HEK293 (cell line): ENCODE measurements at regions not wholly inside any gene's neighbourhood (a gene's known extent, or its start where the extent isn't known, plus 50 kb on each side); places are given as distances from the start of the nearest gene placed in this dataset.

Source experiments
- CTCF ChIA-PET: fragments of 350-600 bp; formaldehyde crosslinking; extraction: SDS; loops from one replicate; lab custom pipeline; 2021; ENCODE audit warnings: antibody characterized with exemption; lab: Yijun Ruan, JAX
- POLR2A ChIA-PET: fragments of 300-600 bp; formaldehyde crosslinking; extraction: SDS; loops from one replicate; lab custom pipeline; 2020; ENCODE audit warnings: antibody characterized with exemption, inconsistent platforms; lab: Yijun Ruan, JAX
- H3K27ac ChIP-seq: fragments of 200-500 bp; sonication (Bioruptor generic); 2 replicates; pipeline ENCODE4 v1.5.1; 2014; ENCODE audit warnings: low read depth, low read length, control low read depth, inconsistent platforms; ENCODE audit errors: extremely low read depth
- H3K36me3 ChIP-seq, 2 experiments: fragments of 200-500 bp in 1 of 2; sonication (Bioruptor generic) in 1 of 2; 1 replicate in 1 of 2; 2 replicates in 1 of 2; pipeline ENCODE4 v1.5.1; 2014 to 2017; ENCODE audit warnings: inconsistent platforms in 2 of 2, low read length in 2 of 2; ENCODE audit not compliant: control insufficient read depth in 2 of 2, insufficient read depth in 1 of 2
- H3K4me1 ChIP-seq: fragments of 200-500 bp; sonication (Bioruptor generic); 2 replicates; pipeline ENCODE4 v1.5.1; 2014; ENCODE audit warnings: mild to moderate bottlenecking, low read length, inconsistent platforms; ENCODE audit not compliant: control insufficient read depth, insufficient read depth
- H3K4me3 ChIP-seq: 2 replicates; pipeline ENCODE4 v1.5.1; 2011; ENCODE audit warnings: low read depth, mild to moderate bottlenecking, control low read depth, low read length, moderate library complexity
- H3K9me3 ChIP-seq: fragments of 200-500 bp; sonication (Bioruptor generic); 2 replicates; pipeline ENCODE4 v1.5.1; 2014; ENCODE audit warnings: low read depth, low read length, inconsistent platforms; ENCODE audit not compliant: control insufficient read depth, insufficient read depth
- FEZF1 ChIP-seq: fragments of 450-650 bp; formaldehyde crosslinking; IDR thresholded peaks from 2 replicates; pipeline ENCODE4 v1.5.1; 2016; ENCODE audit warnings: missing biosample characterization, missing genetic modification characterization
- GLI4 ChIP-seq: fragments of 450-650 bp; formaldehyde crosslinking; IDR thresholded peaks from 2 replicates; pipeline ENCODE4 v1.5.1; 2016; ENCODE audit warnings: missing biosample characterization, missing genetic modification characterization
- HOXC10 ChIP-seq: sonication (generic); formaldehyde crosslinking; IDR thresholded peaks from 2 replicates; pipeline ENCODE4 v1.8.1; 2023; ENCODE audit warnings: mild to moderate bottlenecking, missing genetic modification reagents
- RBAK ChIP-seq: fragments of 450-650 bp; formaldehyde crosslinking; IDR thresholded peaks from 2 replicates; pipeline ENCODE4 v1.5.1; 2016; ENCODE audit warnings: missing biosample characterization, missing genetic modification characterization
- REST ChIP-seq: fragments of 450-650 bp; formaldehyde crosslinking; IDR thresholded peaks from 2 replicates; pipeline ENCODE4 v1.5.1; 2016; ENCODE audit warnings: missing biosample characterization, missing genetic modification characterization
- ZBTB17 ChIP-seq: fragments of 450-650 bp; formaldehyde crosslinking; IDR thresholded peaks from 2 replicates; pipeline ENCODE4 v1.5.1; 2016; ENCODE audit warnings: missing biosample characterization, missing genetic modification characterization
- ZBTB48 ChIP-seq: fragments of 450-650 bp; formaldehyde crosslinking; IDR thresholded peaks from 2 replicates; pipeline ENCODE4 v1.5.1; 2016; ENCODE audit warnings: missing biosample characterization, missing genetic modification characterization
- ZFP41 ChIP-seq: fragments of 450-650 bp; formaldehyde crosslinking; IDR thresholded peaks from 2 replicates; pipeline ENCODE4 v1.5.1; 2016; ENCODE audit warnings: missing biosample characterization, missing genetic modification characterization, borderline replicate concordance
- ZNF2 ChIP-seq: fragments of 450-650 bp; formaldehyde crosslinking; IDR thresholded peaks from 2 replicates; pipeline ENCODE4 v1.5.1; 2016; ENCODE audit warnings: missing biosample characterization, missing genetic modification characterization
- ZNF302 ChIP-seq: fragments of 450-650 bp; formaldehyde crosslinking; IDR thresholded peaks from 2 replicates; pipeline ENCODE4 v1.5.1; 2016; ENCODE audit warnings: missing biosample characterization, missing genetic modification characterization, low read depth
- ZNF433 ChIP-seq: fragments of 450-650 bp; formaldehyde crosslinking; IDR thresholded peaks from 2 replicates; pipeline ENCODE4 v1.5.1; 2016; ENCODE audit warnings: missing biosample characterization, missing genetic modification characterization, low read depth
- ZNF521 ChIP-seq: fragments of 450-650 bp; formaldehyde crosslinking; IDR thresholded peaks from 2 replicates; pipeline ENCODE4 v1.5.1; 2017; ENCODE audit warnings: missing biosample characterization, mild to moderate bottlenecking, missing genetic modification characterization
- ZNF558 ChIP-seq: fragments of 450-650 bp; formaldehyde crosslinking; IDR thresholded peaks from 2 replicates; pipeline ENCODE4 v1.5.1; 2016; ENCODE audit warnings: missing biosample characterization, missing genetic modification characterization
- ZNF571 ChIP-seq: fragments of 450-650 bp; formaldehyde crosslinking; IDR thresholded peaks from 2 replicates; pipeline ENCODE4 v1.5.0; 2017; ENCODE audit warnings: missing biosample characterization, missing genetic modification characterization
- ZNF704 ChIP-seq: fragments of 450-650 bp; formaldehyde crosslinking; IDR thresholded peaks from 2 replicates; pipeline ENCODE4 v1.5.1; 2016; ENCODE audit warnings: missing biosample characterization, missing genetic modification characterization
- ZNF747 ChIP-seq: fragments of 450-650 bp; formaldehyde crosslinking; IDR thresholded peaks from 2 replicates; pipeline ENCODE4 v1.5.1; 2016; ENCODE audit warnings: missing biosample characterization, missing genetic modification characterization
- ZNF791 ChIP-seq: fragments of 450-650 bp; formaldehyde crosslinking; IDR thresholded peaks from 2 replicates; pipeline ENCODE4 v1.5.1; 2016; ENCODE audit warnings: missing biosample characterization, missing genetic modification characterization
- ZSCAN4 ChIP-seq: fragments of 450-650 bp; formaldehyde crosslinking; IDR thresholded peaks from 2 replicates; pipeline ENCODE4 v1.5.1; 2017; ENCODE audit warnings: missing biosample characterization, missing genetic modification characterization

GRCh38 chr20:47944682-47945081 lies 159.4 kb upstream of the SULF2 start:
- TF ChIP-seq ZNF747 (tag by site-specific recombination), result no peak
- no peak for TF ChIP-seq ZBTB17 (tag by site-specific recombination)
- TF ChIP-seq RBAK (tag by site-specific recombination), result no peak
- no peak for TF ChIP-seq ZFP41 (tag by site-specific recombination)
- no peaks in the 10 kb centered on the region for H3K4me1 ChIP-seq
- H3K36me3 ChIP-seq, result no peaks in the 10 kb centered on the region
- H3K4me3 ChIP-seq, result no peak overlapping the region
- no peak overlapping the region for H3K27ac ChIP-seq
- H3K9me3 ChIP-seq, result no peaks in the 10 kb centered on the region
- POLR2A ChIA-PET, result no interaction called here
- CTCF ChIA-PET, result no interaction called here

GRCh38 chr20:47941869-47942268 lies 156.6 kb upstream of the SULF2 start:
- H3K36me3 ChIP-seq, result no peaks in the 10 kb centered on the region
- ChIA-PET CTCF (interaction anchor here (1.7 kb wide), 1 partner anchor 8 kb away, joined by 5 read pairs; no protein-coding TSS in a partner anchor), POLR2A (no interaction called here)
- no peak for TF ChIP-seq REST
- no peak for TF ChIP-seq ZNF558 (tag by site-specific recombination)
- no peak for TF ChIP-seq GLI4 (tag by site-specific recombination)
- no peak for TF ChIP-seq HOXC10 (CRISPR knock-in tag)
- no peak for TF ChIP-seq ZNF571 (tag by site-specific recombination)
- no peak for TF ChIP-seq ZNF433 (tag by site-specific recombination)
- no peak for TF ChIP-seq ZNF704 (tag by site-specific recombination)
- no peak for TF ChIP-seq FEZF1
- no peak for TF ChIP-seq ZNF2 (tag by site-specific recombination)
- TF ChIP-seq ZSCAN4 (tag by site-specific recombination), result no peak
- TF ChIP-seq ZNF791 (tag by site-specific recombination), result no peak
- no peak for TF ChIP-seq ZNF521 (tag by site-specific recombination)
- TF ChIP-seq ZBTB48 (tag by site-specific recombination), result no peak
- no peak for TF ChIP-seq ZNF302 (tag by site-specific recombination)
- H3K4me3 ChIP-seq, result no peak overlapping the region
- no peaks in the 10 kb centered on the region for H3K9me3 ChIP-seq
- H3K27ac ChIP-seq, result no peak overlapping the region
- H3K4me1 ChIP-seq, result no peaks in the 10 kb centered on the region
